ENCODE measurements at regions not wholly inside any gene's neighbourhood (a gene's known extent, or its start where the extent isn't known, plus 50 kb on each side); places are given as distances from the start of the nearest gene placed in this dataset.

DNA sequence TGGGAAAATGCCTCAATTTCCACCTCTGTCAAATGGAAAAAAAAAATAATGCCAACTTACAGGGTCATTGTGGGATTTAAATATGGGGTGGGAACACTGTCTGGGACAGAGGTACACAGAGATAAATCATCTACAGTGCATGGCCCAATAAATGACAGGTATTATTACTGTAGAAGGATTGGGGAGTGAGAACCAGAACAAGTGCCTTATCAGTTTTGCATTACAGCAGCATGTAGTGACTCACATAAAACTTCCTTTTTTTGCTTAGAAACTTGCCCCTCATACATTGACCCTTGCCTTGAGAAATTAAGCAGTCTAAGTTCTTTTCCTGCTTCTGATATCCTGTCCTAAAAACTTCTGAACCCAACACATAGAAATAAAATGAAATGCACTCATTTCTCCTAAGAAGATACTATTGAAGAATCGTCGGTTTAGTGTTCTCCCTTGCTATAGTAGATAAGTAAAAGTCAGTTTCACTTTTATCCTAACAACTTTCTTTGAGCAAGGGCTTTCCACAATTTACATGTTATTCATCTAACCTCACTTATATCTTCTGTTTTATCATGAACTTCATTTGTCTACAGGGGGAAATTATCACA lies 121.0 kb upstream of the HAAO start:
- peak; percentile 35 for DNase-seq

DNA sequence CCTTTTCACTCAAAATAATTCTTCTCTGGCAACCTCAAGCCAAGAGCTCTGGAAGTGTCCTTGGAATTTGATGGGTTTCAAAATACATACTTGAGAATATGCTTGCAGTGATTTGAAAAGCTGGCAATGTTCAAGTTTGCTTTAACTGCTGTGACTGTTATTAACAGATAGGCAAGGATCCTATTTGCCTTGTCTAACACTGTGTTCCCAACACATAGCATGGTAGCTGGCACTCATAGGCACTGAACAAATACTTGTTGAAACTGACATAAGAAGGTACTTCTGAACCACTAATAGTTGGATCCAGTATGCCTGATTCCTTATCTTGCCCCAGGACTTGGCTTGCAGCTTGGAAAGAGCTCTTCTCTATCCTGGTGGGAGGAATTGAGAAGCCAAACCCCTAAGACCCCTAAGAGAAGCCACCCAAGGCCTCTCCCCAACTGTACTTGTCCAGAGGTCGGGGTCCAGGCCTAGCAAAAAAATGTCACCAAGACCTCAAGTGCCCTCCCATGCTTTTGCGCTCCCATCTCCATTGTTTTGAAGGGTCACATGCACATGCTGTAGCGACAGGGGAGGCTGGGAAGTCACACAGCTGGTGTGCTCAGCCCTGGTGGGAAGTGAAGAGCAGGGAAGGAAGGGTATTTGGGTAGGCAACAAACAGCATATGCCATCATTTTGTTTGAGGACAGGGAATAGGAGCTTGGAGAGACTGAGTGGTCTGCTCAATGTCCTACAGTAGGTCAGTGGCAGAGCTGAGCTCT lies 118.4 kb upstream of the HAAO start:
- no peak for DNase-seq

- no peak for DNase-seq
Measured at GRCh38 chr2:42909966-42910365, 117.6 kb upstream of the HAAO start.

- no peak for DNase-seq
Measured at GRCh38 chr2:42908518-42909200, 116.3 kb upstream of the HAAO start.

- DNase-seq, result no peak
Measured at GRCh38 chr2:42907835-42908234, 115.5 kb upstream of the HAAO start.

DNA sequence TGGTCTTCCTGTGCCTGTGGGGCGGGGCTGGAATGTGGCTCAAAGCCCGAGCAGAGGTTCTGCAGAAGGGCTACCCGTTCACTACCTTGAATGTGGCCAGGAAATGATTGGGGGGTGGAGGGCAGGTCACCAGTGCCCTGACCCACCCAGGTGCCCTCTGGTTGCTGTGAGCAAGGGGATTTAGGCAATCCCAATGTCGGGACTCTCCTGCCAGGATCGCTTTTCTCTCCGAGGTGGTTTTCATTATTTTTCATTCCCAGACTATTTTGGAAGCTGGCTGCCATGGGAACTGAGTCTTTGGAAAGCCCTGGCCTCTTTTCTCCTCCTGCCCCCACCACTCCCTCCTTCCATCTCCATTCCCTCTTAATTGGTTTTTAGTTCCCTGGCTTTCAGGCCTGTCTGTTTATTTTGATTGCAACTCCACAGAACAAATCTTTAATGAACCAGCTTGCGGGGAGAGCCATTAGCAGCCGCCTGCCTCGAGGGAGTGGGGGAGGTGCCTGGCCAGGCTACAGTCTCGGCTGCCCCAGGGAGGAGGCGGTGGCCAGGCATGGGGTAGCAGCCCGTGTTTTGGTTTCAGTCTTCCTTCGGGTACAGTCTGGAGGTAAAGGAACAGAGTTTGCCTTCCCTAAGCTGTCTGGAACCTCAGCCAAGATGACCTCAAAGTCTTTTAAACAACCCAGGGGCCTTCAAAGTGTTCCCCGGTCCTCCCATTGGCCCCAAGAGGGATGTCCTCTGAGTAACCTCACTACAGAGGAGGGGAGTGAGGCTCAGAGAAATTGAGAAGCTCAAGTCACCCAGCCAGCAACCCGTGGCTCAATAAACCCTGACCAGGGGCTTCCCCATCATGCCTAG lies 114.4 kb upstream of the HAAO start:
- no peak for DNase-seq

DNA sequence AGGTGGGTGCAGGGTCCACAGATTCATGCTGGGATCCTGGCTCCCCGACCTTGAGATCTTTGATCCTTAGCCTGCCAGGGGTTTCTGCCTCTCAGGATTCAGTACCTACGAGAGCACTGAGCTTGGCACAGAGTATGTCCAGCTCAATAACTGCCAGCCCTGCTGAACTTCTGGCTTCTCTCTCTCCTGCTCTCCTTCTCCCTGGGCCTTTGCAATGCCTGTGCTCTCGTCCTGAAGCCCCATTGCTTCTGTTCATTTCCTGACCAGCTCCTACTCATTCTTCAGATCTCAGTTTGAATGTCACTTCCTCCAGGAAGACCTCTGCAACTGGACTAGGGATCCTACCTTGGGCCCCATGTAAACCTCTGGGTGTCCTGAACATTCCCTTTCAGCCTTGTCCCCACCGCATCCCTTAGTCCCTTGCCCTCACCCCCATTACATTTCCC lies 113.8 kb upstream of the HAAO start:
- no peak for DNase-seq

DNA sequence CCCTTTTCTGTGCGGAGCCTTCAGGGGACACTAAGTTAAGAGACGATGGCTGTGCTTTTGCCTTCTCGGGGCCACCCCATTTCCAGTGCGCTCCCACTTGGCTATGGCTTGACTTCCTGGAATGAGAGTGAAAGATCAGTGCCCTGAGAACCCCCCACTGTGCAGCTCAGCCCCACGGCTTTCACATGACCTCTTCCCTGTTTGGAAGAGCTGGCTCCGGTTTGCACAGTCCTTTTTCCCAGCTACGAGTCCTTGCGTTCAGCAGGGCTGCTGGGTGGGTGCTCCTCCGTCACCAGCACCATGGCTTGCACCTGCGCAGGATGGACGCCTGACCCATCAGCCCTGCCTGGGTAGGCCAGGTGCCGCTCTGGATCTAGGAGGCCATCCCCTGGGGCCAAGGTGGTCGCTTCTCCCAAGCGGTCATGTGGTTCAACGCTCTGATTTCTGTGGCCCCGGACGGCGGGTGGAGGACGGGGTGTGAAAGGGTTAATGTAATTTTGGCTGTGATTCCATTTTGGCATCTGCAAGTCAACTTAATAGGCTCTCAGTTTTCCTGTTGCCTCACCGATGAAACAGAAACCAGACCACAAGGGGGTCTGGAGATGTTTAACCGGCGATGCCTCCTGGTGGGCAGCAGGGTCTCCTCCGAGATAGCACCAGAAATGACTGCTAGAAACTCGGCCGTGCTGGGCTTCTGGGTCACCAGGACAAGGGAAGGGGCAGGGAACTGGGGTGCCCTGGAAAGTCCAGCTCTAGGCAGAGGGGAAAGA lies 113.1 kb upstream of the HAAO start:
- no peak for DNase-seq

DNA sequence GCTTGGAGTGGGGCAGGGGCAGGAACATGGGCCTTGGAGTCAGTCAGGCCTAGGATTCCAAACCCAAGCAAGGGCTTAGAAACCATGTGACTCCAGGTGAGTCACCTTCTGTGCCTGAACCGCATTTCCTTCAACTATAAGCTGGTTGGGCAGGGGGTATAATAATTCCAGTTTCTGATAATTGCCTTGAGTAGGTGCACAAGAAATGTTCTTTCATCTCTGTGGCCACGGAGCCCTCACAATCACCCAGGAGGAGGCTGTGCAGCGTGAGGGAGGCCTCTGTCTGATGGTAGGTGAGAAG lies 112.1 kb upstream of the HAAO start:
- no peak for DNase-seq

DNA sequence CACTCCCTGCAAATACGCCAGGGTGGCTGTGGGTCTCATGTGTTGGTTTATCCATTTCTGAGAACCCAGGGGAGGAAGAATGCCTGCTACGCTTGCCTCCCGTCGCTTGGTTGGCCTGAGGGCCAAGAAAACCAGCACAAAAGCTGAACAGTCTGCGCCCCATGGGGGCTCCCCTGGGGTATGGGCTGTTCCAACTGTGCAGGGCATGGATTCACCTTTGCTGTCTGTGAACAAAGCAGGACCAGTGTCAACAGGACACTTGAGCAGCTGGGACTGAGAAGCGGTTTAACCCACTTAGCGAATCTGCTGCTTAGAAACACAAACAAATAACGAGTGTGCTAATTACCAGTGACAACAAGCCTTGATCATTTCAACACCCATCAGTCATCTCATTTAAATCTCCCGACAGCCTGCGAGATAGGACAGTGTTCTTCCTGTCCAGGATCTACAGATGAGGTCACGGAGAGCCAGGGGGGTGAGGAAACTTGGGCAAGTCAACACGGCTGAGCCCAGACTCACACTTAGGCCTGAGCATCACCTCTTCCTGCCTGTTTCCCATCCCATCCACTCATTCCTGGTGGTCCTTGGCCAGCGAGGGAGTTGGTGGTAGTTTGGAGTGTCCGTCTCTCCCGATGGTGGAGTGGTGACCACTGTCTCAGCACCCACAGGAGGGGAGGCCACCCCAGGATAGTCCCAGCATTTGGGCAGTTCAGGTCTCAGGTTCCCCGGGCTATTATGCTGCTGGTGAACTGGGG lies 111.6 kb upstream of the HAAO start:
- DNase-seq, result no peak

DNA sequence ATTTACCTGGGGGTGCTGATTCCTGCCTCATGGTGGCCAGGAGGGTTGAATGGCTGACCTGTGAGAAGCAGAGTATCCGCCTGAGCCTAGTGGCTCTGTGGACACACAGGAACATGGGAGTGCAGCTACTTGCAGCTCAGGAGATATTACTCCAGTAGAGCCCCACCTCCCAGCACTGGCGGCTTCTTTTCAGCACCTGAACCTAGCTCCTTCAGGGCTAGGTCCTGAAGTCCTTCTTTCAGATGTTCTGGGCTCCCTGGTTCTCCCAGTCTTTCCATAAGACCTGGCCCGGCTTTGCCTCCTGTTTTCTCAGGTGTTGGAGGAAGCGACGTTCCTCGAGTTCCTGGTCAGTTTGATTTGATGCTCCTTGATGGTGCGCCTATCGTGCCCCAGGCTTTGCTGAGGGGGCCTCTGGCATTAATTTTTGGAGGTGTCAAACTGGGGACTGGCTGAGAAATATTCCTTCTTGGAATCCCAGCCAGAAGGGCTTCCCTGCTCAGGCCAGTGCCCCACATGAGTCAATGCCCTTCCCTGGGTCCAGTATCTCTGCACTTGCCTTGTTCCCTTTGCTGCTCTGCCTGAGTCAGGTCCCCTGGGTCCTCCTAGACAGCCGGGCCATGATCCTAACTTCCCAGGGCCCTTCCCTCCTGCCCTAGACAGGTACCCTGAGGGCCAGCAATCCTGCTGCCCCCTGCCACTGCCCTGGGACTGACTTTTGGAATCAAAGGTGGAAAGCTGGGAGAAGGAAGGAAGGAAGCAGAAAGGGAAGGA lies 110.7 kb upstream of the HAAO start:
- no peak for DNase-seq

- DNase-seq, result no peak
Measured at GRCh38 chr2:42901076-42901640, 108.8 kb upstream of the HAAO start.

GRCh38 chr2:42900289-42900891 lies 108.0 kb upstream of the HAAO start:
- DNase-seq, result no peak

DNA sequence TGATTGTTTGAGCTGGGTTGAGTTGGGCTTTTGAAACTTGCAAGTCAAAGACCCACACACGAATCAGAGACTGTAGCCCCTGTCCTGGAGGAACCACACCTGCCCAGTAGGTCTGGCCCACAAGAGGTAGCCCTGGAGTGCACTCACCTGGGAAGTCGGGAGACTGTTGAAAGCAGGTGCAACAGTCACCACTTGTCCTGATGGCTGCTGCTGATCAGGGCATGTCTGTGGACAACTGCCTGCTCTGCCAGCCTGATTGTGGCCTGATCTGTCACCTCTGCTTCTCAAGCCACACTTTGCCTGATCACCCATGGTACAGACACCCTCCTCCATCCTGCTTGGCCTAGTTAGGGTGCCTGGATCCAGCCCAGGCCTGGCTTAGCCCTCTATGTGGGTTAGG lies 105.0 kb upstream of the HAAO start:
- no peak for DNase-seq

DNA sequence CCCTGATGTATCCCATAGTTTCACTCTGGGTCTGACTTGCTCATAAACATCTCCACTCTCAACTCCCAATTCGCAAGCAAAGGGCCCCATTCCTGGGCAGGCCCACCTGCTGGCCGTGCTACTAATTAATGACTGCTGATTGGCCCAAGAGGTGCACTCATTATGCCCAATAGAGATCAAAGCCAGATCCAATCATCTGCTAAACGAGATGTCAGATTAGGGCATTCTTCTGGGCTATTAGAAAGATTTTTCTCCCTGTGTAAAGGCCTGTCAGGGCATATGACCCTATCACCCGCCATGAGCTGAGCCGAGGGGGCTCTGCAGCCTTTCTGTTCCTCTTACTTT lies 103.4 kb upstream of the HAAO start:
- DNase-seq, result no peak

- DNase-seq, result no peak
Measured at GRCh38 chr2:42895134-42895790, 102.9 kb upstream of the HAAO start.

DNA sequence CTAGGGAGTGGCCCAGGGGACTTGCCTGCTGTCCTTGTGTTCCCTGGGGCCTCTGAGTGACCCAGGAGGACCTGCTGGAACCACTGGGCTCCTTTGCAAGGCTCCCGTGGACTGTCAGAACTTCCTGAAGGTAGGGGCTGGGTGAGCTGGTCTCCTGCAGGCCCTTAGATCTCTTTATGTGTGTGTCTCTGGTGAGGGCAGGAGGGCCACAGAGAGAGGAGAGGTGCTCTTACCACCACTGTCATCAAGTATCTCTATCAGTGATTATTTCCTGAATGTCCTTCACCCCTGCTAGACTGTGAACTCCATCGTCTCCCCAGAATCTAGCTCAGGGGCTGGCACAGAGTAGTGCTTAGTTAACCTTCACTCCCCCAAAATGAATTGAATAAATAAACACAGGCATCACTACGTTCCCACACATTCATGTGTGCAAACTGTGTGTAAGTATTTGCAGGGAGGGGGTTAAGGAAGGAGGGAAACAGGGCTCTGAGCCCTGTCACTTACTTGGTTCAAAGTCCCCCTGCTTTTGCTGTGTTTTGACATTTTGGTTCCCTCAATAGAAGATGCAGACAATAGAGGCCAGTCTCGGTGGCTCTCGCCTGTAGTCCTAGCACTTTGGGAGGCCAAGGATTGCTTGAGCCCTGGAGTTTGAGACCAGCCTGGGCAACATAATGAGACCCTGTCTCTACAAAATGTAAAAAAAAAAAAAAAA lies 100.8 kb upstream of the HAAO start:
- no peak for DNase-seq

- DNase-seq, result no peak
Measured at GRCh38 chr2:42890791-42891355, 98.5 kb upstream of the HAAO start.

All from KG1 (cell line).